Nephron (organoid): ENCODE measurements at regions not wholly inside any gene's neighbourhood (a gene's known extent, or its start where the extent isn't known, plus 50 kb on each side); places are given as distances from the start of the nearest gene placed in this dataset.

Source experiments
- H3K27ac Mint-ChIP-seq, 3 experiments: 2 replicates each; pipeline ENCODE4 v1.8.0; 2020; ENCODE audit warnings: mixed read lengths in 3 of 3, mild to moderate bottlenecking in 2 of 3, moderate library complexity in 1 of 3
- H3K27me3 Mint-ChIP-seq: 2 replicates; pipeline ENCODE4 v1.8.0; 2021; ENCODE audit warnings: low read depth, mild to moderate bottlenecking, moderate library complexity, mixed read lengths
- H3K36me3 Mint-ChIP-seq: 2 replicates; pipeline ENCODE4 v1.8.0; 2020; ENCODE audit warnings: low read depth, mixed read lengths
- H3K4me1 Mint-ChIP-seq: 2 replicates; pipeline ENCODE4 v1.8.0; 2020; ENCODE audit warnings: mixed read lengths
- H3K4me3 Mint-ChIP-seq, 3 experiments: 2 replicates each; pipeline ENCODE4 v1.8.0; 2020; ENCODE audit warnings: mild to moderate bottlenecking in 3 of 3, mixed read lengths in 3 of 3, moderate library complexity in 2 of 3
- H3K9me3 Mint-ChIP-seq: 2 replicates; pipeline ENCODE4 v1.8.0; 2020; ENCODE audit warnings: mixed read lengths
- TF ChIP-seq, protein P1 (sequence below), 3 experiments: fragments of 200-600 bp; sonication (generic); IDR thresholded peaks; one replicate each; pipeline ENCODE4 v1.5.0; 2021; ENCODE audit warnings: antibody characterized with exemption in 3 of 3; ENCODE audit not compliant: unreplicated experiment in 3 of 3

DNA sequence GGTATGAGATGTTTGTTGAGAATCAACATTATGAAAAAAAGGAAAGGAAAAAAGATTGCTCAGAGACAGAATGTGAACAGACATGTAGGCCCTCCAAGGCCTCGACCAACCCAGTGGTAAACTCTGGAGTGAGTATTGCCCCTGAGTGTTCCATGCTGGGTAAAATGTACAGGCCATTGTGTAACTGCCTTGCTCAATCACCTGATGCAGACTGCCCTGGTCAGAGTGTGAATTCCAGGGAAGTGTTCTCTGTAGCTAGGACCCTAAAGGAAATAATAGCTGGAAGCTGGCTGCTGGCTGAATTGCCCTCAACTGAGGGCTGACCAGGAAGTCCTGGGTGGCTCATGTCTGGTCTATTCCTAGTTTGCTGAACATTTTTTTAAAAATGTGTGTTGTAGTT lies 1081.4 kb upstream of the LRFN5 start:
- TF ChIP-seq, protein P1, sequence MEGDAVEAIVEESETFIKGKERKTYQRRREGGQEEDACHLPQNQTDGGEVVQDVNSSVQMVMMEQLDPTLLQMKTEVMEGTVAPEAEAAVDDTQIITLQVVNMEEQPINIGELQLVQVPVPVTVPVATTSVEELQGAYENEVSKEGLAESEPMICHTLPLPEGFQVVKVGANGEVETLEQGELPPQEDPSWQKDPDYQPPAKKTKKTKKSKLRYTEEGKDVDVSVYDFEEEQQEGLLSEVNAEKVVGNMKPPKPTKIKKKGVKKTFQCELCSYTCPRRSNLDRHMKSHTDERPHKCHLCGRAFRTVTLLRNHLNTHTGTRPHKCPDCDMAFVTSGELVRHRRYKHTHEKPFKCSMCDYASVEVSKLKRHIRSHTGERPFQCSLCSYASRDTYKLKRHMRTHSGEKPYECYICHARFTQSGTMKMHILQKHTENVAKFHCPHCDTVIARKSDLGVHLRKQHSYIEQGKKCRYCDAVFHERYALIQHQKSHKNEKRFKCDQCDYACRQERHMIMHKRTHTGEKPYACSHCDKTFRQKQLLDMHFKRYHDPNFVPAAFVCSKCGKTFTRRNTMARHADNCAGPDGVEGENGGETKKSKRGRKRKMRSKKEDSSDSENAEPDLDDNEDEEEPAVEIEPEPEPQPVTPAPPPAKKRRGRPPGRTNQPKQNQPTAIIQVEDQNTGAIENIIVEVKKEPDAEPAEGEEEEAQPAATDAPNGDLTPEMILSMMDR (IDR thresholded peaks at IDR 0.05; ENCODE audit: unreplicated experiment in 3 of 3) = no peak
- H3K27me3 Mint-ChIP-seq = no peaks in the 10 kb centered on the region
- H3K4me3 Mint-ChIP-seq = no peak overlapping the region
- no peaks in the 10 kb centered on the region for H3K4me1 Mint-ChIP-seq
- H3K9me3 Mint-ChIP-seq = no peaks in the 10 kb centered on the region
- no peak overlapping the region for H3K27ac Mint-ChIP-seq
- H3K36me3 Mint-ChIP-seq = no peaks in the 10 kb centered on the region

DNA sequence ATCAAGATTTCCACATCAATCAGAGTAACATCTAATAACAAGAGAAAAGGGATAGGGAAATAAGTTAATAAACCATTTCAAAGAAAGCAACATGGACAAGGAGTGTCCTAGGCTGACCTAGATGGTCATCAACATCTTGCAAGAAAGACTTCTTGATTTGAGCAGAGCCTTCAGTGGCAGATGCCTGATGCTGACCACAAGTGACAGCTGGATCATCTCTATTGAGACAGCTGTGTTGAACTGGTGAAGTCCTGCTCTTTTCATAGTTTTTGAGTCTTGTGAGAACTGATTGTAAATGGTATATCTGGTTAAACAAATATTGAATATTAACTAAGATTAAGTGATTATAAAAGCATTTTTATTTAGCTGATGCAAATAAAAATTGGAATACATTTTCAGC lies 1083.6 kb upstream of the LRFN5 start:
- Mint-ChIP-seq H3K4me1 (no peaks in the 10 kb centered on the region), H3K9me3 (no peaks in the 10 kb centered on the region), H3K27me3 (no peaks in the 10 kb centered on the region), H3K4me3 (no peak overlapping the region), H3K27ac (no peak overlapping the region), H3K36me3 (no peaks in the 10 kb centered on the region)
- TF ChIP-seq, protein P1 (IDR thresholded peaks at IDR 0.05; ENCODE audit: unreplicated experiment in 3 of 3) = no peak

DNA sequence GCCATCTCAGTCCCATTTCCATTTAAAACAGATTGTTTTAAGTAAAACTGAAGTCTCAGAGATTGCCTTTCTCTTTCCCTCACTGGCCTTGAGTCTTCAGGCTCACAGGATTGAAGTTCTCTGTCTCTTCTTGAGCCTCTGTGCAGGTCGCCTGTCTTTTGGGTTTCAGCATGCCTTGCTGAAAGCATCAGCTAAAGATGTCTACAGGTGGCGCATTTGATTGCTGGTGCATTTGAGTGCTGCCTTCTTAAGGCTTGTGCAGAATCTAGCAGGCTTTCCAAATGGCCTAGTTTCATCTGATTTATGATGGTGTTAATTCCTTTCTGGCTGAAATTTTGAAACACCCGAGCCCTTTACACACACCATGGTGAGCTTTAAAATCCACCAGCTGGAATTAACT lies 1062.2 kb upstream of the FBXO33 start:
- Mint-ChIP-seq H3K36me3 (no peaks in the 10 kb centered on the region), H3K27ac (no peak overlapping the region), H3K4me1 (no peaks in the 10 kb centered on the region), H3K4me3 (no peak overlapping the region), H3K27me3 (peaks cover 3% of the 10 kb centered on the region), H3K9me3 (no peaks in the 10 kb centered on the region)
- TF ChIP-seq, protein P1 (IDR thresholded peaks at IDR 0.05; ENCODE audit: unreplicated experiment in 3 of 3) = no peak

DNA sequence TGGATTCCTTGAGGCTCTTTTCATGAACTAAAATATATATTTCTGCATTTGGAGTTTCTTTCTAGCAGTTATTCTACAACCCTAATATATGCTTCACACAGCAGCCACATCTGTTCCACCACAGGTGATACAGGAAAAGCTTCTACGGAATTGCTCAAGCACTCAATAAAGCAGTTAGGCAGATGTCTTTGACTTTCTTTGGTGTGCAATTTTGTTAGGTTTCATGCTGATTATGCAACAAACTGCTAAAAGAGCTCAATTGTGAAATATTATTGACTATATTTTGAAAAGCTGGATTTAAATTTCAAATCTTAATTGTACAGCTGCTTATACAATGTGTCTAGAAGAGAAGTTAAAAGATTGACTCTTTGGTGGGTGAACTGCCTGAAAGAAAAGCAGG lies 1055.6 kb upstream of the FBXO33 start:
- Mint-ChIP-seq H3K27me3 (peaks cover 3% of the 10 kb centered on the region), H3K9me3 (no peaks in the 10 kb centered on the region), H3K36me3 (no peaks in the 10 kb centered on the region), H3K4me3 (no peak overlapping the region), H3K4me1 (no peaks in the 10 kb centered on the region), H3K27ac (no peak overlapping the region)
- TF ChIP-seq, protein P1 (IDR thresholded peaks at IDR 0.05; ENCODE audit: unreplicated experiment in 3 of 3) = no peak

DNA sequence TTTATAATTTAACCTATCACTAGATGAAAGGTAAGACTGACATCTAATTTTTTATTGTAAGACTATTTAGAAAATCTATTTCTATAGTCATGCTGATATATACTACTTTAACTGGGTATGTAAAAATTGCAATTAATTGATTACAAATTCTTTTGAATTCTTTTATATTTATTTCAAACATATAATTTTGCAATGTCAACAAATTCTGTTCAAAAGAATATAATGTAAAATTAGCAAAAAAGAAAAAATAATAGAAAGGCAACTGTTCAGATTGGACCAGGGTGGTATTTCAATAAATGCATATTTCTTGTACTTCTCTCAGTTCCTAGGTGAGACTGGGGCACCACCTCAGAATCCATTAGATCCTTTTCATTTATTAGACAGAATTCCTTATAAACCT lies 1053.5 kb upstream of the FBXO33 start:
- no peaks in the 10 kb centered on the region for H3K4me1 Mint-ChIP-seq
- TF ChIP-seq, protein P1 (IDR thresholded peaks at IDR 0.05; ENCODE audit: unreplicated experiment in 3 of 3) = no peak
- no peak overlapping the region for H3K4me3 Mint-ChIP-seq
- peaks cover 3% of the 10 kb centered on the region for H3K27me3 Mint-ChIP-seq
- no peak overlapping the region for H3K27ac Mint-ChIP-seq
- H3K36me3 Mint-ChIP-seq = no peaks in the 10 kb centered on the region
- no peaks in the 10 kb centered on the region for H3K9me3 Mint-ChIP-seq

DNA sequence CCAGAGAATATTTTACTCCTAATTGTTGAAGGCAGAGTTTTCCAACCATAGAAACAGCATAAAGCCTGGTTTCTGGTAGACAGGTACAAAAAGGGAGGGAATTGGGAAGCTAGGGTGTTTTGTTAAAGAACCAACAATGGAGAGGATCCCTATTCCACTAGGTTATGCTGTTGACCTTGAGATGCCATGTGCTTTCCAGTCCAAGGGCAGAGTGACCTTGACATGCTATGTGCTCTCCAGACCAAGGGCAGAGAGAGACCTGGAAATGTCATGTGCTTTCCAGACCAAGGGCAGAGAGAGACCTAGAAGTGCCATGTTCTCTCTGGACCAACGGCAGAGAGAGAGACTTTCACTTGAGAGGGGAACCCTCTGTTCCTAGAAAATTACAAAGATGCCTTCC lies 1043.8 kb upstream of the FBXO33 start:
- peaks cover 9% of the 10 kb centered on the region for H3K36me3 Mint-ChIP-seq
- no peaks in the 10 kb centered on the region for H3K4me1 Mint-ChIP-seq
- no peak overlapping the region for H3K4me3 Mint-ChIP-seq
- TF ChIP-seq, protein P1 (IDR thresholded peaks at IDR 0.05; ENCODE audit: unreplicated experiment in 3 of 3) = no peak
- peaks cover 34% of the 10 kb centered on the region for H3K9me3 Mint-ChIP-seq
- no peaks in the 10 kb centered on the region for H3K27me3 Mint-ChIP-seq
- no peak overlapping the region for H3K27ac Mint-ChIP-seq
